Endothelial cell (in vitro differentiated cells): ENCODE measurements at regions not wholly inside any gene's neighbourhood (a gene's known extent, or its start where the extent isn't known, plus 50 kb on each side); places are given as distances from the start of the nearest gene placed in this dataset.

Source experiments
- DNase-seq: peaks from one replicate; pipeline ENCODE4 v3.0.0; 2021; ENCODE audit warnings: low spot score
- H3K27ac Mint-ChIP-seq: one replicate; pipeline ENCODE4 v1.8.0; 2021; ENCODE audit warnings: mixed read lengths, inconsistent platforms; ENCODE audit not compliant: unreplicated experiment
- H3K27me3 Mint-ChIP-seq: one replicate; pipeline ENCODE4 v1.8.0; 2021; ENCODE audit warnings: mild to moderate bottlenecking, moderate library complexity, mixed read lengths, inconsistent platforms; ENCODE audit not compliant: unreplicated experiment
- H3K36me3 Mint-ChIP-seq: one replicate; pipeline ENCODE4 v1.8.0; 2021; ENCODE audit warnings: mild to moderate bottlenecking, low read depth, mixed read lengths, inconsistent platforms; ENCODE audit not compliant: unreplicated experiment
- H3K4me1 Mint-ChIP-seq: one replicate; pipeline ENCODE4 v1.8.0; 2021; ENCODE audit warnings: mild to moderate bottlenecking, mixed read lengths, inconsistent platforms; ENCODE audit not compliant: unreplicated experiment
- H3K4me3 Mint-ChIP-seq: one replicate; pipeline ENCODE4 v1.8.0; 2021; ENCODE audit warnings: mild to moderate bottlenecking, mixed read lengths, inconsistent platforms; ENCODE audit not compliant: unreplicated experiment
- H3K9me3 Mint-ChIP-seq: one replicate; pipeline ENCODE4 v1.8.0; 2021; ENCODE audit warnings: mixed read lengths, inconsistent platforms; ENCODE audit not compliant: unreplicated experiment
- CTCF ChIP-seq: fragments of 200-600 bp; sonication (generic); IDR thresholded peaks from one replicate; pipeline ENCODE4 v1.5.0; 2021; ENCODE audit warnings: antibody characterized with exemption; ENCODE audit not compliant: unreplicated experiment

GRCh38 chr9:86633945-86634344, 279.7 kb upstream of the TUT7 start:
- H3K4me3 Mint-ChIP-seq = no peak overlapping the region
- no peaks in the 10 kb centered on the region for H3K9me3 Mint-ChIP-seq
- no peak for DNase-seq
- no peaks in the 10 kb centered on the region for H3K36me3 Mint-ChIP-seq
- H3K4me1 Mint-ChIP-seq = no peaks in the 10 kb centered on the region
- no peak overlapping the region for H3K27ac Mint-ChIP-seq
- H3K27me3 Mint-ChIP-seq = no peaks in the 10 kb centered on the region
- no peak for TF ChIP-seq CTCF

- Mint-ChIP-seq H3K36me3 (no peaks in the 10 kb centered on the region), H3K27me3 (no peaks in the 10 kb centered on the region), H3K4me3 (no peak overlapping the region), H3K9me3 (no peaks in the 10 kb centered on the region), H3K27ac (no peak overlapping the region), H3K4me1 (no peaks in the 10 kb centered on the region)
- DNase-seq = no peak
- TF ChIP-seq CTCF = no peak
Observed at GRCh38 chr9:86632537-86632936, 278.3 kb upstream of the TUT7 start.

- TF ChIP-seq CTCF = no peak
- Mint-ChIP-seq H3K4me3 (no peak overlapping the region), H3K27ac (no peak overlapping the region), H3K4me1 (no peaks in the 10 kb centered on the region), H3K27me3 (no peaks in the 10 kb centered on the region), H3K36me3 (no peaks in the 10 kb centered on the region), H3K9me3 (no peaks in the 10 kb centered on the region)
- no peak for DNase-seq
Observed at GRCh38 chr9:86629530-86629929, 275.3 kb upstream of the TUT7 start.

GRCh38 chr9:86626802-86627201, 272.6 kb upstream of the TUT7 start:
- Mint-ChIP-seq H3K9me3 (no peaks in the 10 kb centered on the region), H3K4me1 (no peaks in the 10 kb centered on the region), H3K36me3 (no peaks in the 10 kb centered on the region), H3K27me3 (no peaks in the 10 kb centered on the region), H3K27ac (no peak overlapping the region), H3K4me3 (no peak overlapping the region)
- no peak for DNase-seq
- no peak for TF ChIP-seq CTCF

- no peak overlapping the region for H3K4me3 Mint-ChIP-seq
- H3K4me1 Mint-ChIP-seq = no peaks in the 10 kb centered on the region
- TF ChIP-seq CTCF = no peak
- H3K9me3 Mint-ChIP-seq = no peaks in the 10 kb centered on the region
- peaks cover 1% of the 10 kb centered on the region for H3K27me3 Mint-ChIP-seq
- DNase-seq = no peak
- H3K36me3 Mint-ChIP-seq = no peaks in the 10 kb centered on the region
- H3K27ac Mint-ChIP-seq = no peak overlapping the region
Observed at GRCh38 chr9:86624630-86625029, 270.4 kb upstream of the TUT7 start.
